ENCODE measurements at regions not wholly inside any gene's neighbourhood (a gene's known extent, or its start where the extent isn't known, plus 50 kb on each side); places are given as distances from the start of the nearest gene placed in this dataset.

GRCh38 chr12:14253496-14253895, 112.0 kb upstream of the ATF7IP start:
- no peak for DNase-seq (ENCODE audit: low spot score)

- no peak for DNase-seq (ENCODE audit: low spot score)
Measured at GRCh38 chr12:14254781-14255180, 110.7 kb upstream of the ATF7IP start.

DNA sequence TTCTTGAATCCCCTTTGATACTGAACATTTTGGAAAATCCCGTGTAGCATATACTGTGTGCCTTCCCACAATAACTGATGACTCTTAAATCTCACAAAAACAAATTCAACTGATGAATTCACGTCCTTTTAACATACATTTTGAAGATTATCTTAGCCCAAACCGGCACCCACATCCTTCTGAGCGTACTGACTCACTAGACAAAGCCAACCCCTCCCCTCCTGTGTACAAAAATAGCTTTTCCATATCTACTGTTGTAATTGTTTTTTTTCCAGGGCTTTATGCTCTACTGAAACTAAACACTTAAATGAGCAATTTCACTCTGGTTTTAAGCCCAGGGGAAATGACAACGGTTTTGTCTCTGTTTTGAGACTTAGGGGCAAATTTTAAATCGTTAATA, 109.4 kb upstream of the ATF7IP start:
- DNase-seq (ENCODE audit: low spot score), result no peak

DNA sequence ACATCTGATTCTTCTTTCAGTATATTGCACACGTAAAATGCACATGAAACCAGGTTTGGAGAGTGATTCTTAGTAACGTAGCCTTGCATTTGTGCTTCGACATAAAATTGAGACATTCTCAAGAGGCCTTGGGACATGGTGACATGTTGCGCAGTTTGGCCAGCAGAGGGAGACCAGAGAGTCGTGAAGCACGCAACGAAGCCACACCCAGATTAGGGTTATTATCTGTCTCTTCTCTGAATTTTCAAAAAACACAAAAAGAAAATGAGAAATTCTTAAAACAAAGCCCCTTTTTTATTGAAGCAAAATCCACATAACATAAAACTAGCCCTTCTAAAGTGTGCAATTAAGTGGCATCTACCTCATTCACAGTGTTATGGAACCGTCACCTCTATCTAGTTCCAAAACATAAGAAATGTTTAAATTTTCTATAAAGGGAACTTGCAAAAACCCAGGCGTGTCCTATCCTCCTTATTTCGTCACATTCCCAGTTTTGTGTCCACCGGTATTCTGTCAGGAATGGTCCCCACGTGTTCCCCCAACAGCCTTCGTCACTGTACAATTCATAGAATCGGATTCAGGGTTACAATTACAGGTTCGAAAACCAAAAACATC, 108.8 kb upstream of the ATF7IP start:
- DNase-seq (ENCODE audit: low spot score), result peak; percentile 76

DNA sequence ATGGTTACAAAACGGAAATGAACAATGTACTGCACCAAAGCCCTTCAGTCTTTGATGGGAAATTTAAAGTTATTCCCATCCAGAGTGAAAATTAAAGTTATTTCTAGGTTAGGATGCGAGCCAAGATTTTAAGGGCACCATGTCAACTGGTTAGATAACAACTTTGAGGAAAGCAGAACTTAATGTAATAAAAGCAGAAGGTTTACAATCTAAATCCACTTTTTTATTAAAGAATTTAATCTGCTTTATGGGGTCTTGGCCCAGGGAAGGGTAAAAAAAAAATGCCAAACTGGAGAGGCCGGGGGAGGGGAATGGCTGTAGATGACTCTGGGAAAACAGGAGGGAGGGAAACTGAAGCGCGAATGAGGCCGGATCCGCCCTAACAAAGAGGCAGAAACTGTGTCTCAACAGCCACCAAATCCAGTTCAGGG, 108.2 kb upstream of the ATF7IP start:
- no peak for DNase-seq (ENCODE audit: low spot score)

GRCh38 chr12:14257734-14258574, 107.5 kb upstream of the ATF7IP start:
- peak; percentile 85 for DNase-seq (ENCODE audit: low spot score)

DNA sequence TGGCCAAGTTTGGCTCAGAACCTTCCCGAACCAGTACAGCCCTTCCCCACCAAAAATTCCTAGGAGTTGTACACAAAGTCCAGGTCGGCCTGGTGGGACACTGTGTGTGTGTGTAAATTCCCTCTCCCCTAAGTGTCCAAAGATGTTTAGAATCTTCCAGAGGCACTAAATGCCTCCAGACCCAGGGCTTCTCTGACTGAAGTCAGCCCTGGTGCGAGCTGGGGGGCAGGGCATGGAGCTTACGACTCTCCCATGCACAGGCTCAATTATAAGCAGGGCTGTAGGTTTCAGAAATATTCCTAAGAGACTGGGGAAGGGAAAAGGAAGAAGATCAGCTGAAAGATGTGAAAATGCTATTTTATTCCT, 106.9 kb upstream of the ATF7IP start:
- no peak for DNase-seq (ENCODE audit: low spot score)

GRCh38 chr12:14259481-14260010, 105.9 kb upstream of the ATF7IP start:
- no peak for DNase-seq (ENCODE audit: low spot score)

DNA sequence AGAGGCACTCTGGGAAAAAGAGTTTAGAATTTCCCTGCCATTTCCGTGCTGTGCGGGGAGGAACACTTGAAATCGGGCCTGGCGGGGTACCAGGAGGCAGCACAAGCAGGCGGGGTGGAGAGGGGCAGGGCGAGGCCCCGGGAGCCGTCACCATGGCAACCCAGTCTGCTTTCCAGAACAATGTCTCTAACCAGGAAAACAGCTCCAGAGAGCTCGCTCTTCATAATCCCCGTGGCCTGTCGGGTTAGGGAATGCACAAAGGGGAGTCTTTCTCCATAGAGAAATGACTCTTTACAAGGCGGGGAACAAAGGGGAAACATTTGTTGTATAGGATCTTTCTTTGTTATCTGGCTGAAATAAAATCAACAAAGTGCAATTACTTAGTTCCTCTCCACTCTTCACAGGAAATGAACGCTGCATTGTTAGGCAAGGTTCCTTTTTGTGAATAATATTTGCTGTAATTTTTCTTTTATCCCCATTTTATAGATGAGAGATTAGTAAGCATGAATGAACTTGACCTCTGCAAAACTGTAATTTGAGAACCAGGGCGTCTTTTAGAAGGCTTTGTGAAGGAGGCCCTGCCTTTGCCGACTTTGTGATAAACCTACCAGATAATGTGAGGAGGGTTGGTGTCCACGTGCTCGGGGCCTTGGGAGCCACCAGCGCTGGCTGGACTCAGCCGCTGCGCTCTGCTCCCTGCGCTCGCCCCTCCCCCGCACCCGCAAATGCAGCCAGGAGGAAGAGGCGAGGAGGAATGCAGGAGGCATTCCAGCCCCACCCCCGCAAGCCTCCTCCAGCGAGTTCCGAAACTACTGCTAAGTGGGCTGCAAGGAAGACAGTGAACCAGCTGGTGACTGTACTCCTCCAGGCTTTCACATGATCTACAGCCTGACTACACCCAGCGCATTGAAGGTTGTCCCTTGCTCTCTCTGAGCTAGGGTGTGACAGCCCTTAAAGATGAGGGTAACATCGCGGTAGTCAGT, 105.2 kb upstream of the ATF7IP start:
- DNase-seq (ENCODE audit: low spot score), result peak; percentile 81

- DNase-seq (ENCODE audit: low spot score), result no peak
Measured at GRCh38 chr12:14261096-14261495, 104.4 kb upstream of the ATF7IP start.

DNA sequence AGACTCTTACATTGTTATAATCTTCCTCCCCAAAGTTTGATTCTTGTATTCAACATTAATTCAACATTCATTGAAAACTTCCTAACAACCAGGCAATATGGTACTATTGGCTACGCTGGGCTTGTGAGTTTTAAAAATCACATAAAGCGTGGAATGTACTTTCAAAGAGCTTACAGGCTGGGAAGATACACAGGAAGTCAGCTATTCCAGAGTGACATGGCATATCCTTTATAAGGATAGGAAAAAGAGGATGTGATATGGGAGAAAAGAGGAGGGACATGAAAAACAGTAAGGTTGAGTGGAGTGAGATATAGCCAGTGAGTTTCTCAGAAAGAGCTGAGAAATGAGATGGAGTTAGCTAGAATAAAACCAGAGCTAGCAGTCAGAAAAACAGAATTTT, 103.6 kb upstream of the ATF7IP start:
- no peak for DNase-seq (ENCODE audit: low spot score)

- DNase-seq (ENCODE audit: low spot score), result no peak
Measured at GRCh38 chr12:14262771-14263511, 102.5 kb upstream of the ATF7IP start.

DNA sequence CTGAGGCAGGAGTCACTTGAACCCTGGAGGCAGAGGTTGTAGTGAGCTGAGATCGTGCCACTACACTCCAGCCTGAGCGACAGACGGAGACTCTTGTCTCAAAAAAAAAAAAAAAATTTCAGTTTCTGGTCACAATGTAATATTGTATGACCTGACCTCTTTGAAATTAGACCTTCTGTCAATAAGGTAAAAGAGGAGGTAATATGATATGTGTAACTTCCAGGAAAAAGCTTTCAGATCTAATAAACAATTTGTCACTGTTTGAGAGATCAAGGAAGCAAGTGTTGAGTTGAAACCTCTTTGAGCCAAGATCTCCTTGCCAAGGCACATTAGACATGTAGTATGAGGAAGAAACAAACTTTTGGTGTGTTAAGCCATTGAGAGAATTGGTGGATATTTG, 101.7 kb upstream of the ATF7IP start:
- no peak for DNase-seq (ENCODE audit: low spot score)

DNA sequence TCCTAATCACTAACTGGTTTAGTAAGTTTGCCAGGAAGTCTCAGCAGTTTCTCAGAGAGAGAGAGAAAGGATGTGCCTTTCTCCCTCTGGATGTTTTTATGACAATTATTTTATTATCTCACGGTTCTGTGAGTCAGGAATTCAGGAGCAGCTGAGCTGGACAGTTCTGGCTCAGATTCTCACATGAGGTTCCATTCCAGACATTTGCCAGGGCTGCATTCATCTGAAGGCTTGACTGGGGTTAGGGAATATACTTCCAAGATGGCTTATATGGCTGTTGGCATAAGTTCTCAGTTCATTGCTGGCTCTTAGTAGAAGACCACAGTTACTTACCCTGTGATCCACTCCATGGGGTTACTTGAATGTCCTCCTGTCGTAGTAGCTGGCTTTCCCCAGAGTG, 101.2 kb upstream of the ATF7IP start:
- DNase-seq (ENCODE audit: low spot score), result peak; percentile 42

- DNase-seq (ENCODE audit: low spot score), result no peak
Measured at GRCh38 chr12:14264778-14265177, 100.7 kb upstream of the ATF7IP start.

- no peak for DNase-seq (ENCODE audit: low spot score)
Measured at GRCh38 chr12:14268120-14268515, 97.4 kb upstream of the ATF7IP start.

- no peak for DNase-seq (ENCODE audit: low spot score)
Measured at GRCh38 chr12:14270392-14270791, 95.1 kb upstream of the ATF7IP start.

GRCh38 chr12:14272956-14273912, 92.2 kb upstream of the ATF7IP start:
- no peak for DNase-seq (ENCODE audit: low spot score)

DNA sequence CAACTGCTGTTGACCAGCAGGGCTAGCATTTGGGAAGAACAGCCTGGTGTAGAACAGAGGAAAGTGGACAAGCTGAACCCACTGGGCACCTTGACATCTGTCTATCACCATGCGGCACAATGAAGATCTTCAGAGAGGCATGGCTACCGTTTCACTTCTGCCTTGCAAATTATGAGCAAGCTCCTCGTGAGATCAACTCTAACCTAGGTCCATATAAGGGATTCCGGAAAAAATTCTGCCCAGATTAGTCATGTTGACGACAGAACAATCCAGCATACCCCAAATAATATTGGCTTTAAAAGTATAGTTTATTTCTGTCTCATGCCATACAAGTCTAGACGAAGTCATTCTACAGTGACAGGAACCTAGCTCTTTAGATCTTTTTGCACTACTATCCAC, 91.6 kb upstream of the ATF7IP start:
- no peak for DNase-seq (ENCODE audit: low spot score)

DNA sequence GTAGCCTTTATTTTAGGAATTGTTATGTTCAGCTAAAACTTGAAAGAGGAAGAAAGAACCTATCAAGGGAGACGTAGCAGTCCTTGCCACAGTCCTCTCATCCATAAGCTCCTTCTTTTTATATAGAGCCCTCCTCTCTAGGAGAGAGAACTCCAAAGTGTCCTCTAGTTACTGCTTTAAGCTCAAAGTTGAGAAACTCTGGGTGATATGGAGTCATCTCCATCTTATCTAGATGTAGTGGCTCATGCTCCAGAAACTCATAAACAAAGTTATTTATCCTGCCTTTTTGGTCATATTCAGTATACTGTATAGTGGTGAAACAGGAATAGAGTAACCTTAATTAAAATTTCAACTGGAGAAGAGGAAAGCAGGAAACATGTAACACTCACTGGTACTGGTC, 90.4 kb upstream of the ATF7IP start:
- no peak for DNase-seq (ENCODE audit: low spot score)
